ELR (cell line): ENCODE measurements at regions not wholly inside any gene's neighbourhood (a gene's known extent, or its start where the extent isn't known, plus 50 kb on each side); places are given as distances from the start of the nearest gene placed in this dataset.
"Not testable (repeated sequence)": the region's sequence is repeated elsewhere in the genome, so short reads cannot be mapped to it uniquely, and the experiment has no call there.

Source experiments
- DNase-seq: peaks from one replicate; pipeline ENCODE4 v3.0.0-alpha.2; 2015; ENCODE audit warnings: low read depth

- no peak for DNase-seq
These were observed 188.3 kb downstream of the OLFM1 start for GRCh38 chr9:135275571-135276289.

- DNase-seq: no peak
These were observed 190.0 kb downstream of the OLFM1 start for GRCh38 chr9:135277219-135278201.

- DNase-seq: no peak
These were observed 191.1 kb downstream of the OLFM1 start for GRCh38 chr9:135278586-135278985.

- DNase-seq: no peak
These were observed 191.9 kb downstream of the OLFM1 start for GRCh38 chr9:135279385-135279784.

- no peak for DNase-seq
These were observed 192.4 kb downstream of the OLFM1 start for GRCh38 chr9:135279834-135280393.

- DNase-seq: no peak
These were observed 193.2 kb downstream of the OLFM1 start for GRCh38 chr9:135280666-135281065.

- no peak for DNase-seq
These were observed 193.7 kb downstream of the OLFM1 start for GRCh38 chr9:135281151-135281550.

- no peak for DNase-seq
These were observed 194.6 kb downstream of the OLFM1 start for GRCh38 chr9:135281791-135282737.

GRCh38 chr9:135282808-135283207 is 195.3 kb downstream of the OLFM1 start:
- DNase-seq: no peak

- no peak for DNase-seq
These were observed 195.9 kb upstream of the PPP1R26 start for GRCh38 chr9:135283671-135284070.

GRCh38 chr9:135284386-135285134 is 195.0 kb upstream of the PPP1R26 start:
- no peak for DNase-seq

GRCh38 chr9:135286187-135286925 is 193.2 kb upstream of the PPP1R26 start:
- not testable (repeated sequence) for DNase-seq

- no peak for DNase-seq
These were observed 192.6 kb upstream of the PPP1R26 start for GRCh38 chr9:135286961-135287360.

- DNase-seq: no peak
These were observed 192.0 kb upstream of the PPP1R26 start for GRCh38 chr9:135287627-135288026.

- no peak for DNase-seq
These were observed 191.5 kb upstream of the PPP1R26 start for GRCh38 chr9:135288054-135288453.

GRCh38 chr9:135289081-135289491 is 190.5 kb upstream of the PPP1R26 start:
- DNase-seq: no peak

- no peak for DNase-seq
These were observed 189.5 kb upstream of the PPP1R26 start for GRCh38 chr9:135290086-135290485.

- DNase-seq: no peak
These were observed 189.0 kb upstream of the PPP1R26 start for GRCh38 chr9:135290566-135290965.

- DNase-seq: no peak
These were observed 188.4 kb upstream of the PPP1R26 start for GRCh38 chr9:135291165-135291564.

GRCh38 chr9:135294836-135295235 is 184.7 kb upstream of the PPP1R26 start:
- DNase-seq: no peak
